RWPE2 (cell line): ENCODE measurements at regions not wholly inside any gene's neighbourhood (a gene's known extent, or its start where the extent isn't known, plus 50 kb on each side); places are given as distances from the start of the nearest gene placed in this dataset.

ENCODE experiments used
- ATAC-seq: fragments of 200-7000 bp; cut with Tn5 transposase; 3 replicates; pipeline ENCODE4 v1.9.1; 2021; ENCODE audit warnings: low read depth
- DNase-seq: peaks from one replicate; pipeline ENCODE4 v3.0.0-alpha.2; 2020; ENCODE audit warnings: low spot score
- H3K27ac ChIP-seq: fragments of 450-650 bp; 2 replicates; pipeline ENCODE4 v1.5.1; 2017; ENCODE audit warnings: mild to moderate bottlenecking; ENCODE audit not compliant: poor library complexity, severe bottlenecking
- H3K27me3 ChIP-seq: fragments of 250-450 bp; sonication (Bioruptor Pico); 2 replicates; pipeline ENCODE4 v1.5.1; 2021; ENCODE audit warnings: mild to moderate bottlenecking, moderate library complexity; ENCODE audit not compliant: insufficient read depth, poor library complexity, severe bottlenecking
- H3K36me3 ChIP-seq: fragments of 250-450 bp; sonication (Bioruptor Pico); 2 replicates; pipeline ENCODE4 v1.5.1; 2020; ENCODE audit warnings: low read depth, mild to moderate bottlenecking, moderate library complexity
- H3K4me1 ChIP-seq: fragments of 250-450 bp; sonication (Bioruptor Pico); 2 replicates; pipeline ENCODE4 v1.5.1; 2021; ENCODE audit warnings: mild to moderate bottlenecking, moderate library complexity; ENCODE audit not compliant: insufficient read depth, poor library complexity, severe bottlenecking
- H3K4me3 ChIP-seq: fragments of 250-450 bp; sonication (Bioruptor Pico); 2 replicates; pipeline ENCODE4 v1.5.1; 2021; ENCODE audit warnings: mild to moderate bottlenecking, moderate library complexity; ENCODE audit not compliant: severe bottlenecking
- H3K9me3 ChIP-seq: fragments of 250-450 bp; sonication (Bioruptor Pico); 2 replicates; pipeline ENCODE4 v1.5.1; 2021; ENCODE audit warnings: mild to moderate bottlenecking, moderate library complexity; ENCODE audit not compliant: severe bottlenecking
- CTCF ChIP-seq: fragments of 450-650 bp; IDR thresholded peaks from one replicate; pipeline ENCODE4 v1.5.1; 2017; ENCODE audit warnings: mild to moderate bottlenecking, moderate library complexity; ENCODE audit not compliant: poor library complexity, severe bottlenecking

- H3K4me3 ChIP-seq, result no peak overlapping the region
- peak; percentile 91 for ATAC-seq
Observed at GRCh38 chr4:124262211-124263179, 450.0 kb downstream of the ANKRD50 start.

GRCh38 chr4:124265701-124266100, 446.8 kb downstream of the ANKRD50 start:
- Histone ChIP-seq H3K27ac (no peak overlapping the region), H3K4me1 (no peaks in the 10 kb centered on the region), H3K4me3 (no peak overlapping the region), H3K27me3 (no peaks in the 10 kb centered on the region), H3K9me3 (no peaks in the 10 kb centered on the region), H3K36me3 (no peaks in the 10 kb centered on the region)
- TF ChIP-seq CTCF, result no peak
- no peak for DNase-seq
- no peak for ATAC-seq

More at GRCh38 chr4:124262211-124263179, 450.0 kb downstream of the ANKRD50 start:
- H3K4me1 ChIP-seq, result no peaks in the 10 kb centered on the region
- H3K36me3 ChIP-seq, result no peaks in the 10 kb centered on the region
- no peaks in the 10 kb centered on the region for H3K9me3 ChIP-seq
- TF ChIP-seq CTCF, result peak; percentile 95
- no peak overlapping the region for H3K27ac ChIP-seq
- DNase-seq, result no peak
- no peaks in the 10 kb centered on the region for H3K27me3 ChIP-seq

- H3K27me3 ChIP-seq, result no peaks in the 10 kb centered on the region
- H3K4me3 ChIP-seq, result no peak overlapping the region
- H3K9me3 ChIP-seq, result no peaks in the 10 kb centered on the region
- no peaks in the 10 kb centered on the region for H3K4me1 ChIP-seq
- DNase-seq, result no peak
- H3K27ac ChIP-seq, result no peak overlapping the region
- ATAC-seq, result no peak
- no peak for TF ChIP-seq CTCF
- H3K36me3 ChIP-seq, result no peaks in the 10 kb centered on the region
Observed at GRCh38 chr4:124266721-124267120, 445.8 kb downstream of the ANKRD50 start.

- no peak for DNase-seq
- no peak for TF ChIP-seq CTCF
- peaks cover 3% of the 10 kb centered on the region for H3K9me3 ChIP-seq
Observed at GRCh38 chr4:124276461-124276860, 436.1 kb downstream of the ANKRD50 start.

GRCh38 chr4:124277691-124278090, 434.8 kb downstream of the ANKRD50 start:
- Histone ChIP-seq H3K36me3 (no peaks in the 10 kb centered on the region), H3K27ac (peak overlapping the region; percentile 59), H3K4me3 (no peak overlapping the region), H3K4me1 (peaks cover 23% of the 10 kb centered on the region), H3K9me3 (peaks cover 3% of the 10 kb centered on the region), H3K27me3 (no peaks in the 10 kb centered on the region)
- no peak for DNase-seq
- no peak for TF ChIP-seq CTCF
- peak; percentile 30; the same call in 1 of the 3 replicates for ATAC-seq

More at GRCh38 chr4:124276461-124276860, 436.1 kb downstream of the ANKRD50 start:
- Histone ChIP-seq H3K27me3 (no peaks in the 10 kb centered on the region), H3K36me3 (no peaks in the 10 kb centered on the region), H3K4me1 (peaks cover 16% of the 10 kb centered on the region), H3K27ac (no peak overlapping the region), H3K4me3 (no peak overlapping the region)
- no peak for ATAC-seq
